Ammon's horn (tissue), 1 donor: ENCODE measurements at regions not wholly inside any gene's neighbourhood (a gene's known extent, or its start where the extent isn't known, plus 50 kb on each side); places are given as distances from the start of the nearest gene placed in this dataset.

Experiments used
- DNase-seq: peaks from one replicate; pipeline ENCODE4 v3.0.0-alpha.2; 2016; ENCODE audit warnings: low spot score

GRCh38 chr4:20403846-20404245 lies 152.1 kb downstream of the SLIT2 start:
- DNase-seq: no peak

- no peak for DNase-seq
Observed at GRCh38 chr4:20408611-20409010, 156.9 kb downstream of the SLIT2 start.

DNA sequence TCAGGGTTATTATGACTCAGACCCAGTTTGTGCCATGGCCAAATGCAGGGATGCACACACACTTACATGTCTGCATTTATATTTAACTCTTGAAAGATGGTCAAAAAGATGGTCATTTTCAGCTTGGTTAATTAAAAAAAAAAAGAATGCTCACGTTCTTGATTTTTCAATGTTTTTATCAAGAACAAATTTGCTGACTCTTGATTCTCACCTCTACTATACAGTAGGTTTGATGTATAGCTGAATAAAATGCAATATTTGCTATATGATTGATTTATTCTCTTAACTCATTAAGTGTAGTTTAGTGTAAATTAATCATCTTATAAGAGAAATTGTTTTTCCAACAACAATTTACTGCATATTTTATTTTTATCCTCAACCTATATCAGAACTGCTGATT lies 160.4 kb downstream of the SLIT2 start:
- DNase-seq: no peak

- DNase-seq: no peak
Observed at GRCh38 chr4:20416800-20417199, 165.1 kb downstream of the SLIT2 start.

DNA sequence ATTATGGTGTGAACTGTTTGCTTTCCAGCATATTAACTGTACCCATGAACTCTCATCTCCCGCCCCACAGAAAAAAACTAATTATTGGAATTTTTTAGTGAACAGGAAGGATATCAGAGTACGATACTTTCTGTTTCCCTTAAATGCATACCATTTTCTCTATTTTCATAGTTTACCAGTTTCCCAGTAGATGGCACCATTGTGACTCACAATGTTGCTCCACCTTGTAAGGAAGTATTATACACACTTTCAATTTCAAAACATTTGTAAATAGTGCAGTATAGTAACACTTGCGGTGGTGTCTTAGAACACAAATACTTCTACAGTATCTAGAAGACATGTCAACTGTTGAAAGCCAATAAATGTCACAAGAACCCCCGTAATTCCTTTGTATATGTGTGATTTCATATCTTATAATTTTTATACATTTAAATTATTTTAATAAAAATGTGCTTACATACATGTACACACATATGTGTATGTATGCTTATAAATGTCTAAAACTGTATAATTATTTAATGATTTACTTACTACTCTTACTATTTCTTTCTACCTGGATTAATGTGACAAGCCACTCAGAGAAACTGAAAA lies 167.3 kb downstream of the SLIT2 start:
- DNase-seq: peak; percentile 82

- DNase-seq: no peak
Observed at GRCh38 chr4:20420916-20421602, 169.4 kb downstream of the SLIT2 start.

GRCh38 chr4:20421603-20421985 lies 169.9 kb downstream of the SLIT2 start:
- DNase-seq: no peak

- peak; percentile 60 for DNase-seq
Observed at GRCh38 chr4:20422398-20422797, 170.7 kb downstream of the SLIT2 start.

DNA sequence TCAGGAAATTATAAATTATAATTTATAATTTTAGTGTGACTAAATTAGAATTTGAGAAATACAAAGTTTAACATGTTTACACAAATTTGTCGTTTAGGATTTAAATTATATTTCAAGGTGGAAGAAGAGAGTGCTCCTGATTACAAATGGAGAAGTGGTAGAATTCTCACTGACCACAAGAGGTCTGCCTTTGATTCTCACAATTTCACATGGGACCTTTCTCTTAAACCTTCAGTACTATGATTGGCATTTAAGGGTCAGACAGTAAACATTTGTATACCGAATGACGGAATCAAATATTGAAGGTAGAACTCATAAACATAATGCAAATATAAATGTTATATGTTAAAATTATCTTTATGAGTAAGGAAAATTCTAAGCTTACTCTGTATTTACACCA lies 171.7 kb downstream of the SLIT2 start:
- no peak for DNase-seq

GRCh38 chr4:20426028-20426427 lies 174.3 kb downstream of the SLIT2 start:
- DNase-seq: peak; percentile 10

GRCh38 chr4:20428436-20429160 lies 176.9 kb downstream of the SLIT2 start:
- DNase-seq: peak; percentile 20

DNA sequence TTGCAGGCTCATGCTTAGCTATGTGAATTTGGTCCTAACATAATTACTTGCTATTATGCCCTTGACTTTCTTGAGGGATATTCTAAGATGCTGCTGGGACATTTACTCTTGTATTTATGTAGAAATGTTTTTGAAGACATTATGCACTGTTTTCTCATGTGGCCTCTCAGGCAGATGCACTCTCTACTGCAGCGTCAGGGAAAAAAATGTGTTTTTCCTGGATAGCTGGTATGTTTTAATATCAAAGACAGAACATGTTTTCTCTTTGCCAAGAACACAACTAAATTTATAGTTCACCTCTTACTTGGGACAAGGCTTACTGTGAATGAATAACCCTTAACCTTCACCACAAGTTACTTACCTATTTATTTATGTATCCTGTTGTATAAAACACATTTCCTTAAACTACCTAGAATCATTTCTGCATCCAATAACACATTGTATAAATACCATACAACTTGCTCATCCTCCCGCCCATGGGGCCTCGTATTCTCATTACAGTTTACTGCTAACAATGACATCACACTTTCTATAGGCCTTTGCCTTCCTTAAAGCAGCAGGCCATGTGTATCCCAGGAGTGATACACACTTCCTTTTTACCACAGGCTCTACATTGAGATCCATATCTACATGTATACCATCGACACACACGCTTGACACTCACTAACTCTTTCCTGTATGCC lies 178.7 kb downstream of the SLIT2 start:
- DNase-seq: no peak

- DNase-seq: no peak
Observed at GRCh38 chr4:20431543-20431951, 179.8 kb downstream of the SLIT2 start.

GRCh38 chr4:20432088-20432487 lies 180.4 kb downstream of the SLIT2 start:
- DNase-seq: no peak

DNA sequence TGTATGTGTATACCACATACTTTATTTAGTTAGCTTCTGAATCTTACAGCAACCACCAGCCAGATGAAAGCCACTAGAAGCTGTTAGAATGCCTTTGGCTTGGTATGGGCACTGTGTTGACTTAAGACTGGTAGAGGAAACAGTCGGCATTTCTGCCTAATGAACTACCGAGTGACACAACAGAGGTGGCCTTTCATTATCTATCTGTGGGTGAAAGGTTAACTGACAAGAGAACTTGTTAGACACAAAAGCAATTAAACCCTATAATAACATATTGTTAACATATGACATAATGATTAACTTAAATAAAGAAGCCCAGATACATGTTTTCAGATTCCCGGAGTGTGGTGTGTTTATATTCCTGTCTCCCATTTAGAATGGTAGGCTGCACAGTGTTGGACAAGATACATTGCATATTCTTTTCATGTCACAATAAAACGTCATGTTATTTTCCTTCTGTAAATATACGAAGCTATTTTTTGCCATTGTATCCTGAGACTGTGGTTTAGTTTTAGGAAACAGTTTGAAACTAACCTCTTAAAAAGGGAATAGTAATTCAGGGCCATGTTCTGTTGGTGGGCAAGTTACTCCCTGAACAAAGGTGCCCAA lies 181.5 kb downstream of the SLIT2 start:
- DNase-seq: no peak

DNA sequence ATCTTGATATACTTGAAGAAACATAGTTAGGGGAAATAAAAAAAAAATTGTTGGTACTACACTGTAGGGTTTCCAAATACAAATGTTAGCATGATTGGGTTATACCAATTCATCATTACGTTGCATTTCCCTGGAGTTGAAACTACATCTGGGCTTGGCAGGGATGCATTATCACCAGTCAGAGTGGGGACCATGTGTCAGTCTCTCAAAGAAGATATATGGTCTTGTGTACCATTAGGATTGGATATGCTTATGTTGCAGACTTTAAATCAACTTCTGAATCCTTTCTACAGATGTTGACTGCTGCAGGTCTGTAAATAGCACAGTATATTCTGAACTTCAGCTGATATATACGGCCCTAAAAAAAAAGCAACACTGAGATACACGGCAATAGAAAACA lies 188.5 kb downstream of the SLIT2 start:
- DNase-seq: no peak

DNA sequence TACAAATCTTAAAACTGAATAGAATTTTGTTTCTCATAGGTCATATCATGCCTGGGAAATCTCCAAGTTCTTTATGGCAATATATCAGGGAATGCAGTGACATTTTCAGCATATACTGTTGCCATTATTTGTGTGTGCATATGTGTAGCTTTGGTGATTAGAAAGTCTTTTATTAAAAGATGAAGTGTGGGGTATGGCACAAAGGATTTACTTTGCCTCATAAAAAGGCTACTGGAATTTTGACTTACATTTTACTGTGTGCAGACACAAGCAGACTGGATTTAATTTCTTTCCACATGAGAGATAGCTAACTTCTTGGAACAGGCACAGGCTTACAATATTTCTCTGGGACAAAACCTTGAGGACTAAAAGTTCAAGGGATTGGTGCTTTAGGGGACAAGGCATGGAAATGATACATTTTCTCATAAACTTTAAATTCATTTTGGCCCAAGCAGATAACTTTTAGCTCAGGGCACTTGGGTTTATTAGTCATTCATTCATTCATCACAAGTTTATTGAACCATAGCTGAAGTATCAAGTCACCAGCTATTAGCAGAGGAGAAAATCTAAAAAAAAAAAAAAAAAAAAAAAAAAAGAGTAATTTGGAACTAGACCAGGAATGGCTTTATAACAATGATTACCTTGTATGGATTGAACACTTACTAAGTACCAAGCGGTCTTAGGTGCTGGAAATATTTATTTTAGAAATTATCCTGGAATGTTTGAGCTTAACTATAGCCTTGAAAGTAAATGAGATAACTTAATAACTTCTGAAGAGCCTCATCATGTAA lies 191.5 kb downstream of the SLIT2 start:
- DNase-seq: no peak

DNA sequence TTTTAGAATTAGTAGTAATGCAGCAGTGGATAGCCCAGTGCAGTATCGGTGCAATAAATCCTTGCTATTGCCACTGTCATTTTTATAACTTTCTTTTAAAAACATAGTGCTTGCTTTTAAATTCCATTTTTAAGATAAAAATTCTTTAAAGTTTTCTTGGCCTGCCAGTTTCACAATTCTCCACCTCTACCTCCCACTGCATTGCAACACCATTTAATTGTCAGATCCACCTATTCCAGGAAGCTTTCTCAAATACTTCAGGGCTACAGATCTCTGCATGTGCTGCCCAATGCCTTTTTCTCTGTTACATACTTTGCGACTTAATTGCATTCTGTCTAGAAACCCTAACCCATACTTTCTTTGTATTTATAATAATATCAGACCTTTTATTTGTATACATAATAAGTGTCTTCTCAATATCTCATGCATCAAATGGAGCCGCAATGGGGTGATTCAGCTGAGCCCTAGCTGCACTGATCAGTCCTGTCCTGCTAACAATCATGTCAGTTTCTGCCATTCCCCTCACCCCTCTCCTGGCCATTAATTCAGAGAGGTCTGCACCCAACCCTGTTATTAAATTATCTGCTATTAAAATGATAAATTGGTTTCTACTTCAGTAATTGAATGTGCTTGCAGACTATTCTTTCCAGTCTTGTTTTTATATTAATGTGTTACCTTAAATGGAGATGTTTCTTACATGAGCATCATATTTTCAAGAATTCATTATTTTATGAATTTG lies 193.1 kb downstream of the SLIT2 start:
- no peak for DNase-seq

GRCh38 chr4:20445933-20446723 lies 194.4 kb downstream of the SLIT2 start:
- DNase-seq: no peak

DNA sequence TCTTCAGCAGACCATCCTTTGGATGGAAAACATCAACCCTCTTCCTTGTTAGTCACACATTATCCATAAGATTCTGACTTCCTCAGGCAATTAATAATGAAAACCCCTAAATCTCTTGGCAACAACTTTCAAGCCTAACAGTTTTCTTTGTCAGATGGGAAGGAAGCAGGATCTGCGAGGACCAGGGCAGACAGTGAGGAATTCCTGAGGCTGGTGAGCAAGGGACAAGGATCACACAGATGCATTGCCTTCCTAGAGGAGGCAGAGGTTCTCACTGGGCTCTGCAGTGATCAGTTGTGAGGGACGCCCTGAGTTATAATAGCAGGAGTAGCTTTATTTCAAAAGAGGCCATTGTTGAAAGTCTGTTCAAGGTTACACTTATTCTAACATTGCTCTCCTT lies 195.4 kb downstream of the SLIT2 start:
- DNase-seq: no peak
